ENCODE measurements at regions not wholly inside any gene's neighbourhood (a gene's known extent, or its start where the extent isn't known, plus 50 kb on each side); places are given as distances from the start of the nearest gene placed in this dataset.
"Not testable (repeated sequence)": the region's sequence is repeated elsewhere in the genome, so short reads cannot be mapped to it uniquely, and the experiment has no call there.

- no peak for DNase-seq (ENCODE audit: low read depth, low spot score)
These were observed 112.3 kb upstream of the SLC8A1 start for GRCh38 chr2:40564184-40564583.

DNA sequence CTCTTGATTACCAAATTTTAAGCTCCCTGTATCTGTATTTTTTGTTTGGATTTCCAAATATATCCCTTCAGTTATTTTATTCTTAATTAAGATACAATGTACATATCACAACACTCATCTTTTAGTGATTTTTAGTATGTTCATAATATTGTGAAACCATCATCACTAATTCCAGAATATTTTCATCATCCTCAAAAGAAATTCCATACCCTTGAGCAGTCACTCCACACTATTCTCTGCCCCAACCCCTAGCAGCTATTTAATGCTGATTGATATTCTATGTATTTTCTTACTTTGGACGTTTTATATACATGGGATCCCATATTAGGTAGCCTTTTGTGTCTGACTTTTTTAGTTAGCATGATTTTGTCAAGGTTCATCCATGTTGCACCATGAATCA, 127.4 kb upstream of the SLC8A1 start:
- no peak for DNase-seq (ENCODE audit: low read depth, low spot score)

- no peak for DNase-seq (ENCODE audit: low read depth, low spot score)
These were observed 132.5 kb upstream of the SLC8A1 start for GRCh38 chr2:40584432-40584831.

DNA sequence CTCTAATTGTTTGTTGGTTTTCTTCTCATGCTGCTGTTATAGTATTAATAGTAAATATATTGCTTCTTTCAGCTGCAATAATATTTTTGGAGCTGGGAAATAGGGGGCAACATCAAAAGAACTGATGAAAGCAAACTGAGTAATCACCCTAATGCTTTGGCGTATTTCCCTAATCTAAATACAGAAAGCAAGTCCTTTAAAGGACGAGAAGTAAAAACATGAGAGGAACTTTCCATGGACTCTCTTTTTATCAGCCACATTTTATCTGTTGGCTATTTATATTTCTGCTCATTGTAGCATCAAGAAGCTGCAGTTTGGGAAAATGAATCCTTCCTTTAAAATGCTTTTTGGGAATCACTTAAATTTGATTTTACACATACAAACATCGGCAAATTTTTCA, 139.9 kb upstream of the SLC8A1 start:
- DNase-seq (ENCODE audit: low read depth, low spot score), result no peak

- no peak for DNase-seq (ENCODE audit: low read depth, low spot score)
These were observed 140.3 kb upstream of the SLC8A1 start for GRCh38 chr2:40592218-40592617.

- DNase-seq (ENCODE audit: low read depth, low spot score), result no peak
These were observed 155.0 kb upstream of the SLC8A1 start for GRCh38 chr2:40606862-40607261.

- no peak for DNase-seq (ENCODE audit: low read depth, low spot score)
These were observed 159.3 kb upstream of the SLC8A1 start for GRCh38 chr2:40611196-40611595.

DNA sequence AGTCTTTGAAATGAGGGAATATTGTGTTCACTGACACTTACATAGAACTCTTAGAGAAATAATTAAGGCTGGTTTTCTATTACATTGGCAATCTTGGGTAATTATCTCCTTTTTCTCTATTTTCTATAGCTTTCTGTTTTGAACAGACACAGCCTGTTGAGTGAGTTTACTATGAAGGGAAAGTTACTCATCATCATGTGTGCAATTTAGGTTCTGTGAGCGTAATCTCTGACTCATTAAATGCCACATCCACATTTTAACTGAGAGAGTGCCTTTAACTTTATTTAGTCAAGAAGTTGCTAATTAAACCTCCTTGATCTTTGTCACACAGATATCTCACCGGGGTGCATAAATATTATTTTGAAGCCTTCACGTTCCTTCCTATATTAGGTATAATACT, 174.0 kb upstream of the SLC8A1 start:
- no peak for DNase-seq (ENCODE audit: low read depth, low spot score)

DNA sequence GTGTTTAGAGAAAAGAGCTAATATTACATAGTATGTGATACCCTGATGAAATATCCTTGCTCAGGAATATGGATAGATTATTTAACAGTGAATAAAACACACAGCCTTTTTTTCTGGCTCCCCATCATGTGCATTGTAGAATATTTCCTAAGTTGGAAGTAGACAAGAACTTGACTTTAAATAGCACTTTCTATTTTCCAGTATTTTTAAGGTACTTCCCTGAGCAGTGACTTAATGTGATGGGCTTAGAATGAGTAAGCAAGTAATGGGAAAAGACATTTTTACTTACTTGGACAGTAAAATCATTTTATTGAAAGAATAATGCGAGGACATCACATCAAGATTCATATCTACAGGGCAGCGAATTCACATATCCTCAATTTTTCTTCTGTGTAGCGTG, 176.7 kb upstream of the SLC8A1 start:
- no peak for DNase-seq (ENCODE audit: low read depth, low spot score)

DNA sequence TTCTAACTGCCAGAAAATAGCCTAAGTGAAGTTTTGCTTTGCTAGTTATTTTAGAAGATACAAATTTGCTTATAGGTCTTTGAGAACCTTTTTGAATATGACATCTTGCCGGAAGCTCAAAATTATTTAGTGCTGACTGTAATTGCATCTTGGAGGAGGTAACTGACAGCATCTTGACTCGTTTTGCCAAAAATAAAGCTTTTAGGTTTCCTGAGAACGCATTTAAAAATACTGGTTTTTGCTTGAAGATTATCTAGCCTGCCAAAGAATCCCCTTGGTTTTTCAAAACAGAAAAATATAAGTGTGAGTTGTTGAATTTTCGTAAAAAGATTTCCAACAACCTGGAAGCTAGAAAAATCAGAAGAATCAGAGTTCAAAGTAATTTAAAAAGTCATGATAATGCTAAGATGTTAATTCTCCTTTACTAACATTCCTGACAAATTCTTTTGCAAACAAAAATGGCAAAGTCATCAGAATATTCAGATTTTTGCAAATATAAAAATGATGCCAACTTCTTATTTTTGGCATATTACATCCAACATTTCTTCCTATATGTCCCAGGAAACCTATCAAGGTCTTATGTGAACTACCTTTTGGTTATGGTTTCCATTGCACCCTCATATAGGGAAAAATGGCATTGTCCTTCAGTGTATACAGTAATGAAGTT, 178.0 kb upstream of the SLC8A1 start:
- DNase-seq (ENCODE audit: low read depth, low spot score), result no peak

DNA sequence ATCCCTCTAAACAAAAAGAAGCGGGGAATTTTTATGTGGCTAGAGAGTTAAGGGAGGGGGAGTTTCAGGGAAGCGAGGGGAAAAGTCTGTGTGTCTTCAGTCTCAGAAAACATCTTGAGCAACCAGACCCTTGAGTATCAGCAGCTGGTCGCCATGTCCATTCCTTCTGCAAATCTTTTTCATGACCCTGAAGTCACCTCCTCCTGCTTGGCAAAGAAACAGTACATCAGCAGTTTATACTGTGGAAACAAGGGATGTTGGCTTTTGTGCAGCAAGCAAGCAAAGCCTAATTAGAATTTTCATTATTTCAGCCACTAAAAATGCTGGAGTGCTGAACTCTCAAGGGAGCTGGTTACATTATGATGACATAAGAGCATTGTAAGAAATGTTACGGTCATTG, 187.4 kb upstream of the SLC8A1 start:
- DNase-seq (ENCODE audit: low read depth, low spot score), result no peak

DNA sequence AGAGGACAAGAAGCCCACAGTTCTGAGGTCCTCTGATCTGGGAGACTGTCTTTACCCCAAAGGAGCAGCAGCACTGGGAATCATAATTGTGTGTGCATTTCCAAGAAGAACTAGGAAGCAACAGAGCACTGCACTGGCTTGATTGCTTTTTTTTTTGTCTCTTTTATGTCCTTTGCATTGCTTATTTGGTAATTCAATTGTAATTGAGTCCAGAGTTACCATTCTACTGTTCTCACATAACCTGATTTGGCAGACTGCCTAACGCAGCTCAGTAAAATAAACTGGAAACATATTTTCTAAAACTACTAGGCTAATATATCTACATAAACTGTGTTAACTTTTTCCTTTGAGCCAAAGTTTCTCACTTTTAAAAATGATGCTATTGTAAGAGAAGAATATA, 190.3 kb upstream of the SLC8A1 start:
- DNase-seq (ENCODE audit: low read depth, low spot score), result no peak

GRCh38 chr2:40642726-40643125, 190.8 kb upstream of the SLC8A1 start:
- no peak for DNase-seq (ENCODE audit: low read depth, low spot score)

DNA sequence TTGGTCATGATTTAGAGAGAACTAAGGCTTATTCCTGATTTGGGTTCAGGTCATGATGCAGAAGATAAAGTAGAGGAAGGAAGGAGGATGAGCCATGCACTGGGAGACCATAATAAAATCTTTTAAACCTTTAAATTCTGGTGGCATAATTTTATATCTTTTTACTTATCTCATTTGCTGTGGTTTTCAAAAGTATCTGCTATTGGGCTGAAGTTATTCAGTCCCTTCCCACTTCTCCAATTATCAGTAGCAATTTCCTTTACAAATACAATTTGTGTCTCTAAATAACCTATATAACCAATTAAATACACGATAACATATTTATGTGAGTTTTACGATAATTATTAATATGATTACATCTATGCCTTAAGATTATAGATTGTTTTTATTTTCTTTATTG, 194.8 kb upstream of the SLC8A1 start:
- DNase-seq (ENCODE audit: low read depth, low spot score), result no peak

DNA sequence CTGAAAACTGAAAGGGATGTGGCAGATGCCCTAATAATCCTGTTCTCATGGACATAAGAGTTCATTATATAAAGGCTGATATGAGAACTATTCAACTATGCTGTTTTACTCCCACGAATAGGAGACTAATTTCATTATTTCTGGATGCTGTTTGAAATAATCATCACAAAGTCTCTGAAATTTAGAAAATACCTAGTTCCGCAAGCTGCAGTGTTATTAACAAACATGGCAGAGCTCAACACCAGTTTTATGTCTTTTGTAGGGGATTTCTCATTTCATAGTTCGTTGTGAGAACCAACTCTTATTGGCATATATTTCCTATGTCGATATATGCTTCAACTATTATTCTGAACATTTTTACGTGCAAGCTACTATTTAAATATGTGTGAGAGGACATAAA, 200.3 kb upstream of the SLC8A1 start:
- no peak for DNase-seq (ENCODE audit: low read depth, low spot score)

DNA sequence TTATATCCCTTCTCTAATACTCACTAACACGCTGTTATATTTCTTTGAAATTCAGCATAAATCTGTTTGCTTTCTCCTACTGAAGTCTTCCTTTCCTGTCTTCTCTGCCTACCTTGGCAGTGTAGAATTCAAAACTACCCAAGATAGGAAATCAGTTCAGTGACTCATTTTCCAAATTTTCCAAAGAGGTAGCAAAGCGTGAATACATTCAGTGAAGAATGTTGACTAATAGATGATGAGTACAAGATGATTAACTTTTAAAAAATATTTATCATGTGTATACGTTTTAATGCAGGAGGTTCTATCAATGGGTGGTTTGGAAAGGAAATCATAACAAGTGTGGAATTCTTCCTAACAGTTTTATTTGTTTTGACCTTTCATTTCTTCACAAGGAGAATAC, 201.9 kb upstream of the SLC8A1 start:
- no peak for DNase-seq (ENCODE audit: low read depth, low spot score)

DNA sequence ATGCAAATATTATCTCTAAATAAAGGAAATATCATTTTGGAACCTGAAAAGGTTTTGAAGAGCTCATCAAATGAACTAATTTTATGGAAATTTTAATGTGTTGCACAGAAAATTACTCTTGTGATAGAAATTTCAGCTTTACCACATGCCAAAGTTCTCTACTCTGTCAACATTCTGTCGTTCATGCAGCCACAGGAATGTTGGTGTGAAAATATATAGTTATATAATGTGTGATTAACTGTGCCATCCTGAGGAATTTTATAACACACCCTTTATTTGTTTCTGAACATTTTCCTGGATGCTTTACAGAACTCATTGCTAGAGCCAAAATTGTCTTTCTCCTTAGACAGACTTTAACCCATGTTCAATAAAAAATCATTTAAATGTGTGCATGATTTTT, 202.5 kb upstream of the SLC8A1 start:
- DNase-seq (ENCODE audit: low read depth, low spot score), result no peak

- DNase-seq (ENCODE audit: low read depth, low spot score), result no peak
These were observed 207.1 kb upstream of the SLC8A1 start for GRCh38 chr2:40658941-40659340.

DNA sequence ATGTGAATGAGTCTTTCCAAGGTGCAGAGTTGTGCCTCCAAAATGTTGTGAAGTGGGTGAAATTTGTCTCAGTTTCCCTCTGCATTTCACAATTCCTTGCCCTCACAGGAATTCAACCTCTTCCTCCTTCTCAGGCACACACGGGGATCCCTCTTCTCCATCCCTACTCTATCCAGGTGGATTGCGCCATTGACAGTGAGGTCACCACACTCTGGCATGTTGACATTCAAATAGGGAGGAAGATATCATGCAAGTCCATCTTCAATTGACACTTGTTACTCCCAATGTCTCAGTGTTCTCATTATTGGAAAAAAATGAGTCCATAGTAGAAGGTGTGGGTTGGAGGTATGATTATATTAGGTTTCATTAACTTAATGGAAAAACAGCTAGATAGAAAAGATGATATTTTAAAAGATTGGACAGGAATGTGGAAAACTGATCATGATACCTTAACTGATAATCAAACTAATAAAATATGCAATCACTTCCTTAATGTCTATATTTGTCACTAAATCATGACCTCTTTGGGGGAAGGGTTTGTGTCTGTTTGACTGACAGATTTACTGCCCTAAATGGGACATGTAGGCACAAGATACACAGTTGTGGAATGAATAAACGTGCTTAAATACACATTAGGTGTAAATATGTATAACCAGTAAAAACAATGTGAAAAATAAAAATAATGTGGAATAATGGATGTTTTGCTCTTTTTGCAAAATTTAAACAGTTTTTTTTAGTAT, 213.8 kb upstream of the SLC8A1 start:
- DNase-seq (ENCODE audit: low read depth, low spot score), result no peak

DNA sequence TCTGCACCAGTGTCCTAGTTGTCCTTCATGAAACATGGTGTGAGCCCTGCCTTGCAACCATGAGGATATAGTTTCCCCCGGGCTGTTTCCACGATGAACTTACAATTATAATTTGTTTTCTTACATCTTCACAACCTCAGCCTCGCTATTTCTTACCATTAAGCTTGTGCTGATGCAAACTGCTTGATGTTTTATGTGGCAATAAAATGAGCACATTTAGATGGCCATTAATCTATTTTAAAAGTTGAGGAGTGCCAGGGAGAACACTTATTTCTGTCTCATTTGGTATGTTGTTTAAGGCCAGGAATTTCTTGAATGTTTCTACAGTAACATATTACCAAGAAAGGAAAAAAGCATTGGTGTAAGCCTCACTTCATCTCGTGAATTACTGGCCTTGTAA, 214.5 kb upstream of the SLC8A1 start:
- no peak for DNase-seq (ENCODE audit: low read depth, low spot score)

DNA sequence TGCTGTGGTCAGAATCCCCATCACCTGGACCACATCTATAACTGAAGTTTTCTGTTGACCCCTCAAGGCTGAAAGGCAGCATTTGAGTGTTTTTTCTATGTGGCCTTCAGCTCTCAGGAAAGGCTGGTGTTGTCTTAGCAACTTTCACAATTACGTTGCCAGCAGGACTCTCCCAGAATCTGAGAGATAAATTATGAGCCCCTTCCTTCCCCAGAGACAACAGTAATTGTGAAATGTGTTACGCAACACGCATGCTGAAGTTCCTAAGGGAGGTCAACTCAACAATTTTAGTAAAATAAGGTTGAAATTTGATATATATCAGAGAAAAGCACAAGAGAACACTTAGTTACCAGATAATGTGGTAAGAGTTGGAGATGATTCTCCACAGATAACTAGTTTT, 216.5 kb upstream of the SLC8A1 start:
- no peak for DNase-seq (ENCODE audit: low read depth, low spot score)

GRCh38 chr2:40676134-40676790, 224.4 kb upstream of the SLC8A1 start:
- DNase-seq (ENCODE audit: low read depth, low spot score), result not testable (repeated sequence)

- DNase-seq (ENCODE audit: low read depth, low spot score), result no peak
These were observed 228.7 kb upstream of the SLC8A1 start for GRCh38 chr2:40680547-40680946.

All from ELF-1 (cell line).